ENCODE measurements at regions not wholly inside any gene's neighbourhood (a gene's known extent, or its start where the extent isn't known, plus 50 kb on each side); places are given as distances from the start of the nearest gene placed in this dataset.

DNA sequence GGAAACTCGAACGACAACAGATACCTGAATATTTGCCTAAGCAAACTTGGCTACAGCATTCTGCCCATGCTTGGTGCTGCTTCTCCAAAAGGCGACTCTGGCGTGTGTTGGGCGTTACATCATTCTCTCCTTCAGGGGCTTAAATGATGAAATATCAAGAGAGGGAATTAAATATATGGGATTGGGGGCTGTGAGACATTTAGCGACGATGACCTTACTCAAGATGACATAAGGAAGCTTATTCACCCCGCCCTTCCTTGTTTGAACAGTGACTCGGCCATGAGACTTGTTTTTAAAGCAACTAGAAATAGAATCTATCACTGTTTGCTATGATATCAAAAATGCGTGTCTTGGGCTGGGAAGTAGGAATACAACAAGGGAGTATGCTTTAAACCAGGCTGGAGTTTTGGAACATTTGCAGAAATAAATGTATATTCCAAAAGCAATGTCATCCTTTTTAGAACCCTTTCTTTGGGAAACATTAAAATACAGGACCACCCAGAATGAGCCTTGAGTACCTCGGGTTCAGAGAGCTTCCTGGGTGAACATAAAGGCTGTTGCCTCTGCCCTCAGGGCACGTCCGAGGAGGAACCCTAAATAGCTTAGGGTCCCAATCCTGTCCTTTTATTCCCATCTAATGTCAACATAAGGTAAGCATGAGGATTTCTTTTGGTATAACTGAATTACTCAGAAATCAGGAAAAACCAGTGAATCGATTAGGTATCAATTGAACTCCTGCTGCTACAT, 123.3 kb upstream of the SLC45A1 start:
- DNase-seq, result no peak
- no peak overlapping the region for H3K27ac Mint-ChIP-seq
- peaks cover 0 to 2% (median 0%) of the 10 kb centered on the region in 5 donors for H3K27me3 Mint-ChIP-seq
- no peaks in the 10 kb centered on the region for H3K36me3 Mint-ChIP-seq
- no peak overlapping the region for H3K4me3 Mint-ChIP-seq
- POLR2A ChIA-PET, result no interaction called here
- H3K4me1 Mint-ChIP-seq, result peaks cover 4 to 9% (median 7%) of the 10 kb centered on the region in 4 donors
- H3K9me3 Mint-ChIP-seq, result peaks cover 0 to 1% (median 0%) of the 10 kb centered on the region in 9 donors
- ATAC-seq, result no peak

DNA sequence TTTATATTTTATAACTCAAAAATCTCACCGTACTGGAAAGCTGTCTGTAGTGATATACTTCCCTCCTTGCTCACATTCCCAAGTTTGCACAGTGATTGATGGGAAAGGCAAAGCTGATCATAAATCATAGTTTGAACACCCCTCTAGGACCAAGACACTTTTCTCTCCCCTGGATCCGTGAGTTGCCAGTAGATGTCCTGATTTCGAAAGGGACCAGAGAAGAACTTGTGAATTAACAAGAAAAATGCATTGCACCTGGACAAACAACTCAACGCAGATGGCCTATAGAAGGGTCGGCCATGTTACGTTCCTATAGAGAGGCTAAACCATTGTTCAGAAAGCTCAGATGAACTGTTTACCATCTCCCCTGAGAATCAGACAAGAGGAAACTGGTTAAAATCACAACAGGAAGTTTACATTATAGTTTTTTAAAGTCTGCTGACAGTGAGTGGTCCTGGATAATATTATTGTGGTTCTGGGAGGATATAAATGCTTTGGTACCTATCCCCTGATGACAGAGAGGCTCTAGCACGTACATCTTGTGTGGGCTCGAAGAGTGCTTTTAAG, 124.0 kb upstream of the SLC45A1 start:
- Mint-ChIP-seq H3K4me1 (peaks cover 4 to 9% (median 7%) of the 10 kb centered on the region in 4 donors), H3K36me3 (no peaks in the 10 kb centered on the region), H3K27ac (no peak overlapping the region), H3K4me3 (no peak overlapping the region), H3K27me3 (peaks cover 0 to 2% (median 0%) of the 10 kb centered on the region in 5 donors), H3K9me3 (peaks cover 0 to 1% (median 0%) of the 10 kb centered on the region in 9 donors)
- POLR2A ChIA-PET, result no interaction called here
- DNase-seq (no peak), ATAC-seq (no peak)

DNA sequence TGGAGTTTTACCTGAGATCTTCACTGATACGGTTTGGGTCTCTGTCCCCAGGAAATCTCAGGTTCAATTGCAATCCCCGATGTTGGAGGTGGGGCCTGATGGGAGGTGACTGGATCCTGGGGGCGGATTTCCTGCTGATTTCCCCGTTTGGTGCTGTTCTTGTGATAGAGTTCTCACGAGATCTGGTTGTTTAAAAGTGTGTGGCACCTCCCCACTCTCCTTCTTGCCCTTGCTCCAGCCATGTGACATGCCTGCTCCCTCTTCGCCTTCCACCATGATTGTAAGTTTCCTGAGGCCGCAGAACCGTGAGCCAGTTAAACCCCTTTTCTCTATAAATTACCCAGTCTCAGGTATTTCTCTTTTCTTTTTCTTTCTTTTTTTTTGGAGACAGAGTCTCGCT, 126.4 kb upstream of the SLC45A1 start:
- Mint-ChIP-seq H3K27me3 (peaks cover 0 to 2% (median 0%) of the 10 kb centered on the region in 5 donors), H3K36me3 (no peaks in the 10 kb centered on the region), H3K4me1 (peaks cover 0 to 5% (median 2%) of the 10 kb centered on the region in 4 donors), H3K27ac (peak overlapping the region in 2 of 10 donors; percentile 41 to 51), H3K9me3 (peaks cover 0 to 1% (median 0%) of the 10 kb centered on the region in 9 donors), H3K4me3 (no peak overlapping the region)
- no peak for DNase-seq
- ATAC-seq, result no peak
- POLR2A ChIA-PET, result no interaction called here

DNA sequence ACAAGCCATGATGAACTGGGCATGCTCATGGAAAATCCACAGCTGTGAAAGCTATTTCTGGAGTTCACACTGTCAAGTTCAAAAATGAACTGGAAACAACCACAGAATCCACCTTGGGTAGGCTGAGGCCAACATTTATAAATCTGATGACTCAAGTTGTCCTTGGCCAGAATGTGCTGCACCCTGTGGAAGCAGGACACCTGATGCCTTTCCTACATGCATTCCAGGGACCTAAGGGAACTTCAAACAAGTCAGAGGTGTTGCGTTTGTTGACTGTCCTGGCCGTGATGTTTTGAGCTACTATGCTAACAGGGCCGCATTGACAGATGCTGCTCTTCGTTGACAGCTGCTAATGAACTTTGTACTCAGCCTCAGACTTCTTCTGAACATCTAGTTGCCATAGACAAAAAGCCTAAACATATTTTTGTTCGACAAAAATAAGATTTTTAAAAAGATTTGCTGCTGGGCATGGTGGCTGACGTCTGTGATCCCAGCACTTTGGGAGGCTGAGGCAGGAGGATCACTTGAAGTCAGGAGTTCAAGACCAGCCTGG, 127.9 kb upstream of the SLC45A1 start:
- ATAC-seq (no peak), DNase-seq (no peak)
- H3K4me1 Mint-ChIP-seq, result peaks cover 0 to 5% (median 2%) of the 10 kb centered on the region in 4 donors
- H3K27ac Mint-ChIP-seq, result no peak overlapping the region
- H3K36me3 Mint-ChIP-seq, result no peaks in the 10 kb centered on the region
- POLR2A ChIA-PET, result no interaction called here
- H3K4me3 Mint-ChIP-seq, result no peak overlapping the region
- peaks cover 0 to 1% (median 0%) of the 10 kb centered on the region in 9 donors for H3K9me3 Mint-ChIP-seq
- peaks cover 0 to 2% (median 0%) of the 10 kb centered on the region in 5 donors for H3K27me3 Mint-ChIP-seq

DNA sequence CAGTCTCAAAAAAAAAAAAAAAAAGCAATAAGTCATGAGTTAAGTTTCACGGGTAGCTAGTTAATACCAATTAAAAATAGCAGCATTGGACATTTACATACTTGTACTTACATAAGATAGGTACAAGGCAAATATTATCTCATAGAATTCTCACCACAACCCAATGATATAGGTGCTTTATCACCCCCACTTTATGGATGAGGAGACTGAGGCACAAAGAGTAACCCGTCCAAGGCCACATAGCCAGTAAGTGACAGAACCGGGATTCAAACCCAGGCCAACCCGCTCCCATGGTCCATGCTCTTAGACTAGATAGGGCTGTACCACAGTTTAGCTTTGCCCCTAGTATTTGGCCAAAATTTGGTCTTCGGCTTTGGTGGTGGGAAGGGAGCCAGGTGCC, 132.5 kb upstream of the SLC45A1 start:
- DNase-seq (no peak), ATAC-seq (no peak)
- Mint-ChIP-seq H3K27me3 (peaks cover 0 to 2% (median 0%) of the 10 kb centered on the region in 5 donors), H3K4me3 (no peak overlapping the region), H3K36me3 (no peaks in the 10 kb centered on the region), H3K4me1 (peaks cover 0 to 11% (median 2%) of the 10 kb centered on the region in 4 donors), H3K27ac (no peak overlapping the region), H3K9me3 (peaks cover 0 to 4% (median 0%) of the 10 kb centered on the region in 9 donors)
- POLR2A ChIA-PET, result no interaction called here

DNA sequence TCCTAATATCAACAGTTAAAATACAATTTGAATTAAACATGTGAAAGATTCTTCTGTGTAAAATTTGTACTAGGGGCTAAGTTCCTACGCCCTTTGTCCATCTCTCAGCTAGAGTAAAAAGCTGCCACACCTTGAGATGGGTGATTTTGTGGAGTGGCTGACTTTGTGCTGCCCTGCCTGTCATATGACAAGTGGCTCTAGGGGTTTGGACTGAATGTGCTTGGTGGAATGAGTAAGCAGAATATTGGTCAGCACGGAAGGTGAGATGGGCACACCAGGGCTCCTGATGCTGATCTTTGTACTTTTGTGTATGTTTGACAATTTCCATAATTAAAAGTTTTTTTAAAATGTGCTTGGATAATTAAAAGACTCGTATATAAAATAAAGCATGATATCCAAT, 133.6 kb upstream of the SLC45A1 start:
- DNase-seq (no peak), ATAC-seq (no peak)
- H3K27me3 Mint-ChIP-seq, result peaks cover 0 to 2% (median 0%) of the 10 kb centered on the region in 5 donors
- peaks cover 0 to 8% (median 2%) of the 10 kb centered on the region in 3 donors for H3K36me3 Mint-ChIP-seq
- no peak overlapping the region for H3K4me3 Mint-ChIP-seq
- H3K9me3 Mint-ChIP-seq, result peaks cover 2 to 10% (median 6%) of the 10 kb centered on the region in 9 donors
- peaks cover 0 to 11% (median 2%) of the 10 kb centered on the region in 4 donors for H3K4me1 Mint-ChIP-seq
- POLR2A ChIA-PET, result no interaction called here
- peak overlapping the region in 1 of 10 donors; percentile 40 for H3K27ac Mint-ChIP-seq

DNA sequence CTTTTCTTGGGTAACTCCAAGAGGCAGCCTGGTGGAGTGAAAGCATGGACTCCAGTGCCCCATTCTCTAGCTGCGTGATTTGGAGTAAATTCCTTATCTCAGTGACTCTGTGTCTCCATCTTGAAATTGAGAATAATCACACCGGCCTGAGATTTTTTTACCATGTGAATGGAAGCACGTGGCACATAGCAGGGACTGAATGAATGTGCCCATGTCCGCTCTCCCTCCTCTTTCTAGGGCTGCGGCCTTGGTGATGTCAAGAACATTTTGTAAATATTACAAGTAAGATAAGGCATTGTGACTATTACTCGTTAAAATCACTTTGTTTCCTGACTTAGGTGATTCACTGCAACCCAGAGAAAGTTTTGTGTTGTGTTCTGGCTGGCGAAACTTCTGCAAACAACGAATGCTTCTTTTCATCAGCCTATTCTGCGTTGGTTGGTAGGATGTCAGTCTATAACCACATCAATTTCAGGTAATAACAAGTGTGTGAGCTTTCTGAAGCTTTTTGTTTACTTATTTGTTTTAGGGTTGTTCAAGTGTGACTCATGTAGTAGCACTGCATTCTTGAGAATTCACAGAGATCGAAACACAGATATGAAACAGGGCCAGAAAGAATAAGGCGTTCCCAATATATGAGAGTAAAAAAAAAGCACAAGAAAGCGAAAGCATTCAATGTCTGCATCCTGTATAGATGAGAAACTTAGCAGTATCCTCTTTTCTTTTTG, 135.7 kb upstream of the SLC45A1 start:
- peaks cover 0 to 19% (median 10%) of the 10 kb centered on the region in 3 donors for H3K36me3 Mint-ChIP-seq
- peak overlapping the region in 2 of 10 donors; percentile 5 to 9 for H3K4me3 Mint-ChIP-seq
- peaks cover 0 to 11% (median 2%) of the 10 kb centered on the region in 4 donors for H3K4me1 Mint-ChIP-seq
- no peak for ATAC-seq
- DNase-seq, result peak in 2 of 10 donors; percentile 13 to 16
- POLR2A ChIA-PET, result no interaction called here
- peaks cover 0 to 1% (median 0%) of the 10 kb centered on the region in 5 donors for H3K27me3 Mint-ChIP-seq
- peaks cover 4 to 21% (median 18%) of the 10 kb centered on the region in 9 donors for H3K9me3 Mint-ChIP-seq
- peak overlapping the region in 3 of 10 donors; percentile 8 to 76 (median 19) for H3K27ac Mint-ChIP-seq

DNA sequence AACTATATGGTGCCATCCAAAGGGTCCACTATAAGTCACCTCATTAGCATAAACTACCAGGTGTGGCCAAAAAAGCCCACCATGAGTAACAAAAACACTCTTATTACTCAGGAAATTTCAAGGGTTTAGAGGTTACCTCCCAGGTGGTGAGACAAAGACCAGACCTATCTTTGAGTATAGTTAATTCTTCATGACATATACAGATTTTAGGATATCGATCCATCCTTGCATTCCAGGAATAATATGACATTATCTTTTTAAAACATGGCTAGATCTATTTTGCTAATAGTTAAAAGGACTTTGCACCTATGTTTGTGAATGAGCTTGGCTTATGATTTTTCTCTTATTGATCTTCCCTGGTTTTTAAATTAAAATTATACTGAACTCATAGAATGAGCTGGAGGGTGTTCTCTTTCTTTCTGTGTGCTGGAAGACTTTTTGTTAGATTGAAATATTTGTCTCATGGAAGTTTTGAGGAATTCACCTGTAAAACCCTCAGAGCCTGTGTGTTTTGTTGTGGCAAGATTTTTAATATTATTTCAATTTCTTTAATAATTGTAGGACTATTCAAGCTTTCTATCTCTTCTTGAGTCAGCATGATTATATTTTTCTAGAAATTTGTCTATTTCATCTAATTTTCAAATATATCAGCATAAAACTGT, 138.7 kb upstream of the SLC45A1 start:
- Mint-ChIP-seq H3K27me3 (peaks cover 0 to 1% (median 0%) of the 10 kb centered on the region in 5 donors), H3K36me3 (peaks cover 0 to 19% (median 10%) of the 10 kb centered on the region in 3 donors), H3K27ac (no peak overlapping the region), H3K9me3 (peaks cover 4 to 21% (median 18%) of the 10 kb centered on the region in 9 donors), H3K4me3 (no peak overlapping the region), H3K4me1 (peaks cover 0 to 11% (median 2%) of the 10 kb centered on the region in 4 donors)
- no peak for DNase-seq
- POLR2A ChIA-PET, result no interaction called here
- ATAC-seq, result no peak

DNA sequence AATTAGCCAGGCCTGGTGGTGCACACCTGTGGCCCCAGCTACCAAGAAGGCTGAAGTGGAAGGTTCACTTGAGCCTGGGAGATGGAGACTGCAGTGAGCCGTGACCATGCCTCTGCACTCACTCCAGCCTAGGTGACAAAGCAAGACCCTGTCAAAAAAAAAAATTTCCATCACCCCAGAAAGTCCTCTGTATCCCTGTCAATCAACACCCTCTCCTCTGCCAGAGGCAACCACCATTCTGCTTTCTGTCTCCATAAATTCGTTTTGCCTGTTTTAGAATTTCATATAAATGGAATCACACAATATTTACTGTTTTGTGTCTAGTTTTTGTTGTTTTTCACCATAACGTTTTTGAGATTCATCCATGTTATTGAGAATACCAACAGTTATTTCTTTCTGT, 141.6 kb upstream of the SLC45A1 start:
- Mint-ChIP-seq H3K36me3 (peaks cover 0 to 19% (median 10%) of the 10 kb centered on the region in 3 donors), H3K9me3 (peaks cover 4 to 21% (median 16%) of the 10 kb centered on the region in 9 donors), H3K27ac (peak overlapping the region in 2 of 10 donors; percentile 35 to 41), H3K4me3 (no peak overlapping the region), H3K4me1 (peaks cover 0 to 9% (median 2%) of the 10 kb centered on the region in 4 donors), H3K27me3 (no peaks in the 10 kb centered on the region)
- DNase-seq, result no peak
- ATAC-seq, result no peak
- POLR2A ChIA-PET, result no interaction called here

DNA sequence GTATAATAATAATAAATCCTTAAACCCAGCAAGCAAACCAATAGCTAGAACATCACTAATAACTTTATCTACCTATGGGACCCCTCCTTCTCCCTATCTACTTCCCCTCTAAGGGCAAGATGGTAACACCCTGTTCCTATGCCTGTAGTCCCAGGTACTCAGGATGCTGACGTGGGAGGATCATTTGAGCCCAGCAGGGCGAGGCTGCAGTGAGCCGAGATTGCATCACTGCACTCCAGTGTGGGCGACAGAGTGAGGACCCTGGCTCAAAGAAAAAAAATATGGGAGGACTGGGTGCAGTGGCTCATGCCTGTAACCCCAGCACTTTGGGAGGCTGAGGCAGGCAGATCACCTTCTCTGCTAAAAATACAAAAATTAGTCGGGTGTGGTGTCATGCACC, 143.1 kb upstream of the SLC45A1 start:
- Mint-ChIP-seq H3K36me3 (peaks cover 0 to 16% (median 10%) of the 10 kb centered on the region in 3 donors), H3K27ac (no peak overlapping the region), H3K4me3 (no peak overlapping the region), H3K4me1 (peaks cover 7 to 20% (median 8%) of the 10 kb centered on the region in 4 donors), H3K9me3 (peaks cover 4 to 19% (median 14%) of the 10 kb centered on the region in 9 donors), H3K27me3 (no peaks in the 10 kb centered on the region)
- POLR2A ChIA-PET, result interaction anchor here (0.7 kb wide), 2 partner anchors 13 to 1595 kb away, joined by 5 read pairs; partner anchors contain the start of gene ZBTB48
- ATAC-seq, result no peak
- no peak for DNase-seq

DNA sequence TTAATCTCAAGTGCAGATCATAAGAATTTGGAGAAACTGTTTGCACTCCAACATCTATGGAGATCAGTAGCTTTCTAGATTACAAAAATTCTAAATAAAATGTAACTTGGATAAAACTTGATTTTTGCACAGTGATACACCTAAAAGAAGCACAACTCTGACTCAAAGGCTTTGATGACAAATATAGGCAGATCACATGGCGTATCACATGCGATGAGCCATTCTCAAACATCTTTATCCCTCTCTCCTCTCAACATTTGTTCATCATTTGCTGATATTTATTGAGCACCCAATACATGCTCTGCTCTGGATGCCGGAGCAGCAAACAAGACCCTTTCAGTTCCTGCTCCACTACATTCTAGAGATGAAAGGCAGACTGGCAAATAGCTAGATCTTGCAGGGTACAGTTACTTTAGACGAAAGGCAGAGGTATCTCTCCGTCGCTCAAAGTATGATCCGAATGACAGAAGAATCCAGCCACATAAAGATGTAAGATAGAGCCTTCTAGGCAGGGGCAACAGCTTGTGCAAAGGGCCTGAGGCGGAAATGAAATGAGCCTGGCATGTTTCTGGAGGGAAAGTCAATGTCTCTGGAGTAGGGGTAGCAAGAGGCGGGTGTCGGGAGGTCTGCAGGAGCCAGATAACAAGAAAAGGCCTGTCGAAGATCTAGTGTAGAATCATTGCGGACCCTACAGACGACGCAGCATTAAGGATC, 145.8 kb upstream of the ERRFI1 start:
- H3K4me1 Mint-ChIP-seq, result peaks cover 14 to 45% (median 25%) of the 10 kb centered on the region in 4 donors
- POLR2A ChIA-PET, result interaction anchor here (0.7 to 9.3 kb wide), 3 partner anchors 19 to 618 kb away, joined by 4 to 89 read pairs (median 7); no protein-coding TSS in a partner anchor
- peaks cover 0 to 2% (median 0%) of the 10 kb centered on the region in 3 donors for H3K36me3 Mint-ChIP-seq
- H3K27ac Mint-ChIP-seq, result peak overlapping the region in 5 of 10 donors; percentile 2 to 57 (median 36)
- no peak overlapping the region for H3K4me3 Mint-ChIP-seq
- peaks cover 0 to 2% (median 0%) of the 10 kb centered on the region in 9 donors for H3K9me3 Mint-ChIP-seq
- DNase-seq, result no peak
- no peaks in the 10 kb centered on the region for H3K27me3 Mint-ChIP-seq
- ATAC-seq, result no peak
